Cardiac fibroblast (primary cell): ENCODE measurements at regions not wholly inside any gene's neighbourhood (a gene's known extent, or its start where the extent isn't known, plus 50 kb on each side); places are given as distances from the start of the nearest gene placed in this dataset.

Experiments
- DNase-seq, 2 donors: peaks; one replicate each; pipeline versions ENCODE4 v3.0.0 to v3.0.0-alpha.2; 2010; ENCODE audit warnings: low read depth in 2 of 2
- H3K4me3 ChIP-seq, 2 donors: replicated peaks in 1 of 2; 1 replicate in 1 of 2; 2 replicates in 1 of 2; pipeline ENCODE4 v1.5.1; 2011; ENCODE audit warnings: low read depth in 2 of 2, low read length in 2 of 2, mild to moderate bottlenecking in 2 of 2, moderate library complexity in 1 of 2
- TF ChIP-seq, protein P1 (sequence below): IDR thresholded peaks from one replicate; pipeline ENCODE4 v1.5.1; 2011; ENCODE audit warnings: low read depth, mild to moderate bottlenecking, low read length, inconsistent platforms

DNA sequence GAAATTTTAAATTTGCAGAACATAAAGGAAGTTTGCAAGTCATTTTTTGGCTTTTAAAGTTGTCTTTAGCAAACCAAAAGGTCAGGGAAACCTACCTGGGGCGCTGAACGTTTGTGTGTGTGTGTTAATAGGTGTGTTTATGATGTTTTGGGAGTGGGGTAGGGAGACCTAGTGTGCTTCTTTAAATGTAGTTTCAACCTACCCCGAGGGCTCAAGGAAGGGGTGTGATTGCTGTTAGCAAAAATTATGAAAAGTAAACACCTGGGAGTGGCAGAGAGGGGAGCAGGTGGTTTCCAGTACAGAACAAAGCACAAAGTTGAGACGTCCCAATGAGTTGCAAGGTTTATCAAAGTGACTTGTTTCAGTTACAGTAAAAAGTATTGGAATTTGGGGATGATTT lies 58.7 kb upstream of the WDR26 start:
- TF ChIP-seq, protein P1, sequence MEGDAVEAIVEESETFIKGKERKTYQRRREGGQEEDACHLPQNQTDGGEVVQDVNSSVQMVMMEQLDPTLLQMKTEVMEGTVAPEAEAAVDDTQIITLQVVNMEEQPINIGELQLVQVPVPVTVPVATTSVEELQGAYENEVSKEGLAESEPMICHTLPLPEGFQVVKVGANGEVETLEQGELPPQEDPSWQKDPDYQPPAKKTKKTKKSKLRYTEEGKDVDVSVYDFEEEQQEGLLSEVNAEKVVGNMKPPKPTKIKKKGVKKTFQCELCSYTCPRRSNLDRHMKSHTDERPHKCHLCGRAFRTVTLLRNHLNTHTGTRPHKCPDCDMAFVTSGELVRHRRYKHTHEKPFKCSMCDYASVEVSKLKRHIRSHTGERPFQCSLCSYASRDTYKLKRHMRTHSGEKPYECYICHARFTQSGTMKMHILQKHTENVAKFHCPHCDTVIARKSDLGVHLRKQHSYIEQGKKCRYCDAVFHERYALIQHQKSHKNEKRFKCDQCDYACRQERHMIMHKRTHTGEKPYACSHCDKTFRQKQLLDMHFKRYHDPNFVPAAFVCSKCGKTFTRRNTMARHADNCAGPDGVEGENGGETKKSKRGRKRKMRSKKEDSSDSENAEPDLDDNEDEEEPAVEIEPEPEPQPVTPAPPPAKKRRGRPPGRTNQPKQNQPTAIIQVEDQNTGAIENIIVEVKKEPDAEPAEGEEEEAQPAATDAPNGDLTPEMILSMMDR: no peak
- DNase-seq: no peak

DNA sequence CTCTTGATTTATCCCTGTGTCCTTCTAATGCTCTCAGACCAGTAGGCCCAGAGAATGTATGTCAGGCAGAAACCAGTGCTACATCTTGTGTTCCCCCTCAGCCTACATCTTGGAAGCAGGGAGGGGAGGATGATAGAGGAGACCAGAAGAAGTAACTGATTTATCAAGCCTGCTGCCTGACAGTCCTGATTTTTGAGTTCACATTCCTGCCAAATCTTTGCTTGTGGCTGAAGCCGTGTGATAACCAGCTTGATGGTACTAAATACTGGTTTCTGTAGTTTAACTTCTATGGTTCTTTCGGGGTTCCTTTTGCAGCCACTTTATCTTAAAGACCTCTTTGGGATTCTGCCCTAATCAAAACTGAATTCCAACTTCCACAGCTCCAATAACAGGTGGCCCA lies 59.7 kb upstream of the WDR26 start:
- no peak overlapping the region for H3K4me3 ChIP-seq
- DNase-seq: no peak
- TF ChIP-seq, protein P1: no peak

More for the DNA sequence above, 58.7 kb upstream of the WDR26 start:
- H3K4me3 ChIP-seq: no peak overlapping the region

DNA sequence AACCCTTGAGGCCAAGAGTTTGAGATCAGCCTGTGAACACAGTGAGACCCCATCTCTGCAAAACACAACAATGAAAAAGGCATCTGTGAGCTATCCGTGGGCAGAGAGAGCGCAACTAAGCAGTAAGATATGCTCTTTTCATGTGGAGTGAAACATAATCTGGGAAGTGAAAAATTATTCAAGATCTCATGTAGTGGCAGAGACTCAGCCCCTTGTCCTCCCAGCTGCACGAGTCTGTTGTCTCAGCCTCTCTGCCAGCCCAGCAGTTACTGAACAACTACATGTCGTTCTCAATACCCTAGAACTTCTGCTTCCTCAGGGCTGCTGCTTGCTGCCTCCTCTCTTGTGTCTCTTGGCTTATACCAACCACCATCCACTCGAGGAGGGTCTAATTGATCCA lies 61.3 kb upstream of the WDR26 start:
- TF ChIP-seq, protein P1: no peak
- no peak overlapping the region for H3K4me3 ChIP-seq
- DNase-seq: no peak

DNA sequence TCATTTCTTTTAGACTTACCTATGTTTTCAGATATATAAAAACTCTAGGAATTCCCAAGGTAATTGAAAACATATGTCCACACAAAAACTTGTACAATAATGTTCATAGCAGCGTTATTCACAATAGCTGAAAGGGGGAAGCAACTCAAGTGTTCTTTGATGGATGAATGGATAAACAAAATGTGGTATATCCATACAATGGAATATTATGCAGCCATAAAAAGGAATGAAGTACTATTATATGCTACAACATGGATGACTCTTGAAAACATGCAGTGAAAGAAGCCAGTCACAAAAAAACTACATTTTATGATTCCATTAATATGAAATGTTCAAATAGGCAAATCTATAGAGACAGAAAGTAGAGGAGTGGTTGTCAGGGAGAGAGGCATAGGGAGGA lies 62.2 kb upstream of the WDR26 start:
- no peak for DNase-seq
- TF ChIP-seq, protein P1: no peak
- no peak overlapping the region for H3K4me3 ChIP-seq

DNA sequence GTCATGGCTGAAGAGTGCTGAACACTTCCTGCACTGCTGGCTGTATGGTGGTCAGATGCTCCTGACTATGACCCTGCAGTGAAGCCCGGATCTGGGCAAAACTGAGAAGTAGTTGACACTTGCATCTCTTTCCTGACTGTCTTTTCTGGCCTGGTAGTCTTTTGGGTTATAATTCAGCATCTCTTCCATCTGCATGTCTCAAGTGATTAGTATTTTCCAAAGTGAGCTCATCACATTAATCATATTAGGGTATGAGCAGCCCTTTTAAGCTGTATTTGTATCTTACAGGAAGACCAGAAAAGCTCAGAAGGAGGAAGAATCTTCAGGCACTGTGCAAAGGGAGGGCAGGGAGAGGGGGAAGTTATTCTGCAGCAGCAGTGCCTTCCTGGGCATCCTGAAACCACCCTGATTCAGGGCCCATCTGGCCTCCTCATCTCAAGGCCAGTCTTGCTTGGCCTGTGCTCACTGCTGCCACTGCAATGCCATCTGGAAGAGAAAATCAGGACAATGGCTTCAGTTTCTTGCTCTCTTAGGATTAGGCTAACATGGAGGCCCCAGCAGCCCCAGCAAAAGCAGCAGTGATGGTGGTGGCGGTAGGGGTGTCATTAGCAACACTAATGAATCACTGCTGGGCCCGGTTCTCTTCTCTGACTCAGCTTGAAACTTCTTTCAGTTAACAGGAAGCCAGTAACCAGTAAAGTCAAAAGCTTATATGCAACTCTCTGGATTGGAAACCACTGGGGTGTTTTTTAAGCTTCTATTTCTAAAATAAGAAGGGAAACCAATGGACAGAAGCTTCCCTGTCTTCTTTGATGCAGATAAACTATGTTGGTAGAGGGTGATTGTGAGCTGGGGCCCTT lies 63.3 kb upstream of the WDR26 start:
- DNase-seq: peak; percentile 73 to 92
- TF ChIP-seq, protein P1: no peak
- peak overlapping the region in 1 of 2 donors; percentile 37 for H3K4me3 ChIP-seq

DNA sequence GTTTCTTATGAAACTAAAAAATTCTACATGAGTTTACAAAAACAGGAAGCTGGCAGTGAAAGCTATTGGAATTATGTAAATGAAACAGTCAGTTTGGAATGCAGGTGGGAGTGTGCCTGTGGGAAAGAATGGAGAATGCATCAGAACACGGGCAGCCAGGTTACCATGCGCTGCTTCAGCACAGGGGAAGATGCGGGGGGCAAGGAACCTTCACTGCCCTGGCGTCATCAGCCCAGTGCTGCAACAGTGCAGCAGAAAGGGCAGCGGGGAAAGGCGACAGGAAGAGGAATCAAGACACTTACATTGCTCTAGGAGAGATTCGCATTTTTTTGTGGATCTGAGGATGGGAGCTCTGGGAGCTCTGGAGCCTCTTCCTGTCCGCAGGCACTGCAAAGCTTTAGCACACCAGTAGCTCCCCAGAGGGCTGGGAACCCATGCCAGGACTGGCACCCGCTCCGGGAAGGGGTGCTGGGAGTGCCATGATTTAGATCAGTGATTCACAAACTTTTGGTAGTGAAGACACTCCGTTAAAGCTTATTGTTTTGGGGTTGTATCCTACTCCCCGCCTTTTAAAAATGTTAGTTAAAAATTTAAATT lies 64.1 kb upstream of the WDR26 start:
- TF ChIP-seq, protein P1: no peak
- DNase-seq: peak; percentile 82 to 92
- peak overlapping the region in 1 of 2 donors; percentile 37 for H3K4me3 ChIP-seq
